Neural crest cell (in vitro differentiated cells): ENCODE measurements at regions not wholly inside any gene's neighbourhood (a gene's known extent, or its start where the extent isn't known, plus 50 kb on each side); places are given as distances from the start of the nearest gene placed in this dataset.

ENCODE experiments used
- DNase-seq: peaks from one replicate; pipeline ENCODE4 v3.0.0; 2021; ENCODE audit warnings: low read depth, mixed read lengths, low spot score
- H3K27ac Mint-ChIP-seq: one replicate; pipeline ENCODE4 v1.8.0; 2021; ENCODE audit warnings: mild to moderate bottlenecking, mixed read lengths; ENCODE audit not compliant: unreplicated experiment
- H3K27me3 Mint-ChIP-seq: 2 replicates; pipeline ENCODE4 v1.8.0; 2021; ENCODE audit warnings: low read depth, mild to moderate bottlenecking, mixed read lengths
- H3K36me3 Mint-ChIP-seq: 2 replicates; pipeline ENCODE4 v1.8.0; 2021; ENCODE audit warnings: low read depth, mild to moderate bottlenecking, mixed read lengths
- H3K4me1 Mint-ChIP-seq: 2 replicates; pipeline ENCODE4 v1.8.0; 2021; ENCODE audit warnings: mixed read lengths
- H3K4me3 Mint-ChIP-seq: one replicate; pipeline ENCODE4 v1.8.0; 2021; ENCODE audit warnings: mild to moderate bottlenecking, mixed read lengths
- H3K9me3 Mint-ChIP-seq: 2 replicates; pipeline ENCODE4 v1.8.0; 2021; ENCODE audit warnings: mixed read lengths
- CTCF ChIP-seq: fragments of 200-600 bp; sonication (generic); conservative IDR thresholded peaks from 2 replicates; pipeline ENCODE4 v1.5.0; 2021; ENCODE audit warnings: antibody characterized with exemption, mild to moderate bottlenecking

GRCh38 chr2:41500895-41501294 is 546.9 kb upstream of the PKDCC start:
- no peak for TF ChIP-seq CTCF
- H3K36me3 Mint-ChIP-seq = peaks cover 13% of the 10 kb centered on the region
- no peaks in the 10 kb centered on the region for H3K27me3 Mint-ChIP-seq
- peaks cover 13% of the 10 kb centered on the region for H3K9me3 Mint-ChIP-seq
- no peak for DNase-seq
- no peak overlapping the region for H3K4me3 Mint-ChIP-seq
- no peaks in the 10 kb centered on the region for H3K4me1 Mint-ChIP-seq
- no peak overlapping the region for H3K27ac Mint-ChIP-seq

GRCh38 chr2:41502752-41503151 is 545.1 kb upstream of the PKDCC start:
- no peaks in the 10 kb centered on the region for H3K4me1 Mint-ChIP-seq
- DNase-seq = no peak
- H3K36me3 Mint-ChIP-seq = peaks cover 13% of the 10 kb centered on the region
- H3K9me3 Mint-ChIP-seq = peaks cover 9% of the 10 kb centered on the region
- no peaks in the 10 kb centered on the region for H3K27me3 Mint-ChIP-seq
- no peak for TF ChIP-seq CTCF
- H3K27ac Mint-ChIP-seq = no peak overlapping the region
- no peak overlapping the region for H3K4me3 Mint-ChIP-seq

GRCh38 chr2:41504532-41504931 is 543.3 kb upstream of the PKDCC start:
- no peak overlapping the region for H3K27ac Mint-ChIP-seq
- H3K4me1 Mint-ChIP-seq = no peaks in the 10 kb centered on the region
- TF ChIP-seq CTCF = no peak
- H3K9me3 Mint-ChIP-seq = peaks cover 9% of the 10 kb centered on the region
- no peak overlapping the region for H3K4me3 Mint-ChIP-seq
- H3K36me3 Mint-ChIP-seq = peaks cover 13% of the 10 kb centered on the region
- no peak for DNase-seq
- no peaks in the 10 kb centered on the region for H3K27me3 Mint-ChIP-seq

- H3K4me3 Mint-ChIP-seq = no peak overlapping the region
- no peak overlapping the region for H3K27ac Mint-ChIP-seq
- no peak for DNase-seq
- H3K36me3 Mint-ChIP-seq = no peaks in the 10 kb centered on the region
- no peak for TF ChIP-seq CTCF
- peaks cover 2% of the 10 kb centered on the region for H3K9me3 Mint-ChIP-seq
- no peaks in the 10 kb centered on the region for H3K4me1 Mint-ChIP-seq
- H3K27me3 Mint-ChIP-seq = no peaks in the 10 kb centered on the region
Observed at GRCh38 chr2:41510108-41510507, 537.7 kb upstream of the PKDCC start.

GRCh38 chr2:41521211-41521610 is 526.6 kb upstream of the PKDCC start:
- Mint-ChIP-seq H3K36me3 (peaks cover 3% of the 10 kb centered on the region), H3K27me3 (no peaks in the 10 kb centered on the region), H3K4me1 (no peaks in the 10 kb centered on the region), H3K9me3 (peaks cover 6% of the 10 kb centered on the region), H3K4me3 (no peak overlapping the region), H3K27ac (no peak overlapping the region)
- no peak for TF ChIP-seq CTCF
- DNase-seq = no peak
